ENCODE measurements at regions not wholly inside any gene's neighbourhood (a gene's known extent, or its start where the extent isn't known, plus 50 kb on each side); places are given as distances from the start of the nearest gene placed in this dataset.
"Not testable (repeated sequence)": the region's sequence is repeated elsewhere in the genome, so short reads cannot be mapped to it uniquely, and the experiment has no call there.

- TF ChIP-seq CTCF (IDR thresholded peaks at IDR 0.05; ENCODE audit: low read depth, low read length, missing control alignments), result no peak
- DNase-seq (ENCODE audit: extremely low read depth, low read depth), result no peak
- H3K4me3 ChIP-seq (replicated peaks; ENCODE audit: low read depth, low read length), result no peak overlapping the region
These were observed 1118.5 kb downstream of the SLC16A7 start for GRCh38 chr12:60714141-60714900.

- no peak overlapping the region for H3K4me3 ChIP-seq (replicated peaks; ENCODE audit: low read depth, low read length)
- no peak for TF ChIP-seq CTCF (IDR thresholded peaks at IDR 0.05; ENCODE audit: low read depth, low read length, missing control alignments)
- no peak for DNase-seq (ENCODE audit: extremely low read depth, low read depth)
These were observed 1128.6 kb downstream of the SLC16A7 start for GRCh38 chr12:60724475-60724874.

DNA sequence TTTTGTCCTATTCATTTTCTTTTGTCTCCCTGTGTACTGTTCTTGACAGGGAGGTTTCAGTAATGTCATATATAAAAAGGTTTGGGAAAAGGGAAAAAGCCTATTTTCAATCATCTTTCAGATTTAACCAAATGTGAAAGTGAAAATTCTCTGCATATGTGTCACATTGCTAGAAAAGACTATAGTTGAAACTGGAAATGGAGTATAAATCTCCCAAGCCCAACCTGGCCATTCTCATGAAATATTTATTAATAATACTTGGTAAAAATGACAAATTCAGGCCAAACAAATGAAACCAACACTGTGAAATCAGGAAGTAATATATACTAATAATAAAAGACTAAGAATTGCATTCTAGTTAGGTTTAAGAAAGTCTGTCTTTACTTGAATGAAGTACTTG is 1129.2 kb downstream of the SLC16A7 start:
- no peak for DNase-seq (ENCODE audit: extremely low read depth, low read depth)
- no peak for TF ChIP-seq CTCF (IDR thresholded peaks at IDR 0.05; ENCODE audit: low read depth, low read length, missing control alignments)
- no peak overlapping the region for H3K4me3 ChIP-seq (replicated peaks; ENCODE audit: low read depth, low read length)

DNA sequence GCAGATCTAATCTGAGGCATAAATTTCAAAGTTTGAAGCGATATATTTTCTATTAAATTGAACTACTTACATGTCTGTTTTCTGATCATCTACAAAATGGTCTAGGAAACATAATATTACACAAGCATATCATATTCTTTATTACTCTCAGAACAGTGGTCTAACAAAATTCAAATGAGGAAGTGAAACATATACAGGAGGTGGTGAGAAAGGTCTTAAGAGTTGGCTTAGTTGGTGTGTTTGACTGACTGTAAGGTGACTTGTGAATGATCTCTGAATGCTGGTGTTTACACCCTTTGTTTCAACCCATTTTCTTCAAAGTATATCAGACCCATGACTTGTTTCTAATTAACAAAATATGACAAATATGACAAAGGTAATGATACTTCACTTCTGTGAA is 1156.8 kb downstream of the SLC16A7 start:
- TF ChIP-seq CTCF (IDR thresholded peaks at IDR 0.05; ENCODE audit: low read depth, low read length, missing control alignments), result no peak
- DNase-seq (ENCODE audit: extremely low read depth, low read depth), result no peak

DNA sequence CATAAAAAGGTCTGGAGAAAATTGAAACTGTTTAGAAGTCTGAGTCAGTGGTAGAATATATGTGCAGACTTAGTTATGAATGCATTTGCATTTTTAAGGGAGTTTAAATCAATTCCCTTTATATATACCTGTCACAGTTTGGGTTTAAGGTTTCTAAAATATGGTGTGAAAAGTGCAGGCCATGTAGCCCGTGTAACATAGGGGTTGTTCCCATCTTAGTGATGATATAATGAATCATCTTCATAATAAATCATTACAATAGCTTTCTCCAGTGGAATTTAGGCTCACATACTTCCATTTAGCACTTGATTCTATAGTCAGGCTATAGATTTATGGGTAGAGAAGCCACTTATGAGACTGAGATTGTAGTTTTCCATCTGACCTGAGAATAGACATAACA is 1162.4 kb downstream of the SLC16A7 start:
- no peak overlapping the region for H3K4me3 ChIP-seq (replicated peaks; ENCODE audit: low read depth, low read length)
- no peak for DNase-seq (ENCODE audit: extremely low read depth, low read depth)
- no peak for TF ChIP-seq CTCF (IDR thresholded peaks at IDR 0.05; ENCODE audit: low read depth, low read length, missing control alignments)

More for the DNA sequence above, 1156.8 kb downstream of the SLC16A7 start:
- no peak overlapping the region for H3K4me3 ChIP-seq (replicated peaks; ENCODE audit: low read depth, low read length)

DNA sequence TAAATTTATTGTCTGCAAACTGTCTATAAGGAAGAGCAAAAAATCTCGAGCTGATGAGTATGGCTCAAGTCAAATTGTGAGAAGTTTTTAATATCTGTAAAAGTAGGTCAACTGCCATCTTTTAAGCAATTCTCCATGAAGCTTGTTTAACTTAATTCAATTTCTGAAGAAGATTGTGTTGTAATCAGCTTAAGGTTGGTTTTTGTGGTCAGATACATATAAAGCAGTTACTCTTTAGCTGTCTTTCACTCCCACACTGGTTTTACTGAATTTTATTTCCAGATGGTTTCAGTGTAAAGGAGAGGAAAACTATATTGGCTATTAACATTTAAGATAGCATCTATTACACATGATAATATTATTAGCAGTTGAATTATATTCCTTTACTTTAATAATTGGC is 1165.1 kb downstream of the SLC16A7 start:
- no peak for DNase-seq (ENCODE audit: extremely low read depth, low read depth)
- TF ChIP-seq CTCF (IDR thresholded peaks at IDR 0.05; ENCODE audit: low read depth, low read length, missing control alignments), result no peak
- H3K4me3 ChIP-seq (replicated peaks; ENCODE audit: low read depth, low read length), result no peak overlapping the region

DNA sequence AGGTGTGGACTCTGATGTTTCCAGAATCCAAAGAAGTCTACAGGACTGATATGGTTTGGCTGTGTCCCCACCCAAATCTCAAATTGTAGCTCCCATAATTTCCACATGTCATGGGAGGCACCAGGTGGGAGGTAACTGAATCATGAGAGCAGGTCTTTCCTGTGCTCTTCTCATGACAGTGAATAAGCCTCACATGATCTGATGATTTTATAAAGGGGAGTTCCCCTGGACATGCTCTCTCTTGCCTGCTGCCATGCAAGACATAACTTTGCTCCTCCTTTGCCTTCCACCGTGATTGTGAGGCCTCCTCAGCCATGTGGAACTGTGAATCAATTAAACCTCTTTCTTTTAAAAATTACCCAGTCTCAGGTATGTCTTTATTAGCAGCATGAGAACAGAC is 1205.3 kb downstream of the SLC16A7 start:
- not testable (repeated sequence) for DNase-seq (ENCODE audit: extremely low read depth, low read depth); H3K4me3 ChIP-seq (replicated peaks; ENCODE audit: low read depth, low read length)

Data from HFF-Myc (cell line).